Spleen (tissue), 11 donors: ENCODE measurements at regions not wholly inside any gene's neighbourhood (a gene's known extent, or its start where the extent isn't known, plus 50 kb on each side); places are given as distances from the start of the nearest gene placed in this dataset.

ENCODE experiments used
- DNase-seq: peaks from one replicate; pipeline ENCODE4 v3.0.0-alpha.2; 2020
- H3K27ac ChIP-seq, 8 donors: fragments of 200-600 bp; sonication (generic) in 7 of 8; 1 replicate in 4 of 8; 2 replicates in 4 of 8; pipeline versions ENCODE4 v1.5.0 to v1.8.0; 2016 to 2021; ENCODE audit warnings: inconsistent platforms in 4 of 8, mild to moderate bottlenecking in 4 of 8, moderate library complexity in 1 of 8
- H3K27me3 ChIP-seq, 7 donors: fragments of 200-600 bp; sonication (generic) in 6 of 7; replicated peaks in 1 of 7; 1 replicate in 4 of 7; 2 replicates in 3 of 7; pipeline versions ENCODE4 v1.5.0 to v1.8.0; 2016 to 2021; ENCODE audit warnings: inconsistent platforms in 3 of 7, mild to moderate bottlenecking in 1 of 7
- H3K36me3 ChIP-seq, 6 donors: fragments of 200-600 bp; sonication (generic) in 5 of 6; 1 replicate in 4 of 6; 2 replicates in 2 of 6; pipeline versions ENCODE4 v1.5.0 to v1.8.0; 2016 to 2021; ENCODE audit warnings: inconsistent platforms in 2 of 6
- H3K4me1 ChIP-seq, 6 donors: fragments of 200-600 bp; sonication (generic) in 5 of 6; 1 replicate in 3 of 6; 2 replicates in 3 of 6; pipeline versions ENCODE4 v1.5.0 to v1.8.0; 2016 to 2021; ENCODE audit warnings: inconsistent platforms in 3 of 6
- H3K4me3 ChIP-seq, 8 donors: fragments of 200-600 bp; sonication (generic) in 7 of 8; 1 replicate in 4 of 8; 2 replicates in 4 of 8; pipeline versions ENCODE4 v1.5.0 to v1.8.0; 2016 to 2021; ENCODE audit warnings: inconsistent platforms in 4 of 8, mild to moderate bottlenecking in 4 of 8, moderate library complexity in 2 of 8
- H3K9me3 ChIP-seq, 8 donors: fragments of 200-600 bp; sonication (generic) in 7 of 8; 1 replicate in 4 of 8; 2 replicates in 4 of 8; pipeline versions ENCODE4 v1.5.0 to v1.8.0; 2016 to 2021; ENCODE audit warnings: inconsistent platforms in 4 of 8
- CTCF ChIP-seq, 11 experiments: fragments of 200-600 bp in 7 of 11; fragments of 450-650 bp in 4 of 11; sonication (generic) in 4 of 11; IDR thresholded peaks in 8 of 11; conservative IDR thresholded peaks in 3 of 11; 1 replicate in 7 of 11; 2 replicates in 4 of 11; pipeline versions ENCODE4 v1.4.0 to v1.8.0; 2016 to 2021; ENCODE audit warnings: antibody characterized with exemption in 11 of 11, inconsistent platforms in 4 of 11, mild to moderate bottlenecking in 1 of 11
- POLR2A ChIP-seq, 3 donors: fragments of 450-650 bp; IDR thresholded peaks; one replicate each; pipeline ENCODE4 v1.5.1; 2017; ENCODE audit warnings: antibody characterized with exemption in 3 of 3, mild to moderate bottlenecking in 1 of 3
- POLR2AphosphoS5 ChIP-seq, 3 donors: sonication (generic); formaldehyde crosslinking; IDR thresholded peaks; one replicate each; pipeline ENCODE4 v1.5.1; 2017; ENCODE audit warnings: antibody characterized with exemption in 3 of 3
- WGBS, 5 donors: extraction: QIAGEN DNeasy Blood & Tissue Kit in 3 of 5; methylation state at CpG; one replicate each; pipeline versions ENCODE4 v1.1.5 to v1.1.7; 2013 to 2018; 5-methylcytosine and 5-hydroxymethylcytosine counted together
- intact Hi-C: fragments of 100-400 bp; cut with DNase I; formaldehyde crosslinking; loops from one replicate; pipeline ENCODE4 v1.15.0; 2023; ENCODE audit warnings: low total_unique reads
- donor health status: healthy with polysubstance abuse.
- donor health status: DM: no; HTN: no; CAD: no; lungs with moderate emphysema.
- donor health status: DM: no; HTN: no; CAD: no.
- donor health status: Bipolar disorder and iron deficiency.
- donor health status: healthy.
- donor health status: DM: no; HTN: no; CAD: no.
- donor health status: DM: yes; HTN: yes; CAD: no.

- no peaks in the 10 kb centered on the region for H3K9me3 ChIP-seq
Measured at GRCh38 chr4:174144106-174144505, 139.4 kb downstream of the FBXO8 start.

GRCh38 chr4:174141876-174142275 is 141.6 kb downstream of the FBXO8 start:
- 71 to 87% (median 79%) methylated on average over 3 of the region's 3 CpGs for WGBS, 5 donors
- Histone ChIP-seq H3K27ac (no peak overlapping the region), H3K27me3 (peaks cover 0 to 4% (median 0%) of the 10 kb centered on the region in 7 donors), H3K9me3 (no peaks in the 10 kb centered on the region), H3K4me3 (no peak overlapping the region), H3K4me1 (no peaks in the 10 kb centered on the region), H3K36me3 (no peaks in the 10 kb centered on the region)
- no peak for DNase-seq
- no peak for TF ChIP-seq POLR2AphosphoS5 (IDR thresholded peaks at IDR 0.05)
- TF ChIP-seq CTCF (IDR thresholded peaks at IDR 0.05 in 8 of 11, conservative IDR thresholded peaks at IDR 0.05 in 3 of 11), result no peak
- TF ChIP-seq POLR2A (IDR thresholded peaks at IDR 0.05), result no peak
- intact Hi-C loops, result no loop called here

More at GRCh38 chr4:174144106-174144505, 139.4 kb downstream of the FBXO8 start:
- TF ChIP-seq POLR2A (IDR thresholded peaks at IDR 0.05), result no peak
- Histone ChIP-seq H3K4me1 (no peaks in the 10 kb centered on the region), H3K4me3 (no peak overlapping the region), H3K27me3 (peaks cover 0 to 4% (median 0%) of the 10 kb centered on the region in 7 donors), H3K27ac (no peak overlapping the region), H3K36me3 (no peaks in the 10 kb centered on the region)
- intact Hi-C loops, result no loop called here
- no peak for DNase-seq

GRCh38 chr4:174138616-174139015 is 144.9 kb downstream of the FBXO8 start:
- Histone ChIP-seq H3K36me3 (no peaks in the 10 kb centered on the region), H3K4me3 (no peak overlapping the region), H3K9me3 (no peaks in the 10 kb centered on the region), H3K27ac (no peak overlapping the region), H3K27me3 (no peaks in the 10 kb centered on the region), H3K4me1 (no peaks in the 10 kb centered on the region)
- no peak for TF ChIP-seq POLR2AphosphoS5 (IDR thresholded peaks at IDR 0.05)
- no peak for TF ChIP-seq POLR2A (IDR thresholded peaks at IDR 0.05)
- TF ChIP-seq CTCF (IDR thresholded peaks at IDR 0.05 in 8 of 11, conservative IDR thresholded peaks at IDR 0.05 in 3 of 11), result no peak
- WGBS, 5 donors, result 93 to 100% (median 97%) methylated on average over 1 of the region's 1 CpG
- intact Hi-C loops, result no loop called here
- DNase-seq, result no peak

GRCh38 chr4:174137698-174138097 is 145.8 kb downstream of the FBXO8 start:
- intact Hi-C loops, result no loop called here
- no peak for DNase-seq
- H3K36me3 ChIP-seq, result no peaks in the 10 kb centered on the region
- no peaks in the 10 kb centered on the region for H3K27me3 ChIP-seq
- no peaks in the 10 kb centered on the region for H3K4me1 ChIP-seq
- no peaks in the 10 kb centered on the region for H3K9me3 ChIP-seq
- WGBS, 5 donors, result 83 to 93% (median 85%) methylated on average over 2 of the region's 2 CpGs
- H3K27ac ChIP-seq, result no peak overlapping the region
- TF ChIP-seq CTCF (IDR thresholded peaks at IDR 0.05 in 8 of 11, conservative IDR thresholded peaks at IDR 0.05 in 3 of 11) (no peak), POLR2AphosphoS5 (IDR thresholded peaks at IDR 0.05) (no peak), POLR2A (IDR thresholded peaks at IDR 0.05) (no peak)
- H3K4me3 ChIP-seq, result no peak overlapping the region

- TF ChIP-seq POLR2A (IDR thresholded peaks at IDR 0.05) (no peak), CTCF (IDR thresholded peaks at IDR 0.05 in 8 of 11, conservative IDR thresholded peaks at IDR 0.05 in 3 of 11) (no peak), POLR2AphosphoS5 (IDR thresholded peaks at IDR 0.05) (no peak)
- Histone ChIP-seq H3K9me3 (no peaks in the 10 kb centered on the region), H3K27me3 (no peaks in the 10 kb centered on the region), H3K4me1 (no peaks in the 10 kb centered on the region), H3K27ac (peak overlapping the region in 1 of 8 donors; percentile 13), H3K36me3 (no peaks in the 10 kb centered on the region), H3K4me3 (peak overlapping the region in 1 of 8 donors; percentile 18)
- intact Hi-C loops, result no loop called here
- WGBS, 5 donors, result 41 to 50% (median 47%) methylated on average over 12 of the region's 12 CpGs
- DNase-seq, result no peak
Measured at GRCh38 chr4:174135936-174136406, 147.5 kb downstream of the FBXO8 start.
